NCI-H460 (cell line): ENCODE measurements at regions not wholly inside any gene's neighbourhood (a gene's known extent, or its start where the extent isn't known, plus 50 kb on each side); places are given as distances from the start of the nearest gene placed in this dataset.

Source experiments
- DNase-seq: peaks from one replicate; pipeline ENCODE4 v3.0.0-alpha.2; 2016; ENCODE audit warnings: low read depth; ENCODE audit errors: extremely low read depth

- no peak for DNase-seq
These were observed 189.6 kb upstream of the THBS1 start for GRCh38 chr15:39391230-39391629.

- no peak for DNase-seq
These were observed 188.3 kb upstream of the THBS1 start for GRCh38 chr15:39392469-39393047.

GRCh38 chr15:39393575-39394335 lies 187.1 kb upstream of the THBS1 start:
- no peak for DNase-seq

- no peak for DNase-seq
These were observed 186.4 kb upstream of the THBS1 start for GRCh38 chr15:39394496-39394895.

GRCh38 chr15:39396979-39397615 lies 183.8 kb upstream of the THBS1 start:
- no peak for DNase-seq

- no peak for DNase-seq
These were observed 183.0 kb upstream of the THBS1 start for GRCh38 chr15:39397883-39398282.

GRCh38 chr15:39399600-39399999 lies 181.3 kb upstream of the THBS1 start:
- DNase-seq, result no peak

- DNase-seq, result no peak
These were observed 180.9 kb upstream of the THBS1 start for GRCh38 chr15:39400002-39400401.

GRCh38 chr15:39400821-39401550 lies 179.9 kb upstream of the THBS1 start:
- no peak for DNase-seq

- no peak for DNase-seq
These were observed 177.2 kb upstream of the THBS1 start for GRCh38 chr15:39403640-39404117.

GRCh38 chr15:39404767-39405181 lies 176.1 kb upstream of the THBS1 start:
- peak; percentile 17 for DNase-seq

GRCh38 chr15:39406485-39406884 lies 174.4 kb upstream of the THBS1 start:
- no peak for DNase-seq

GRCh38 chr15:39407116-39407515 lies 173.8 kb upstream of the THBS1 start:
- no peak for DNase-seq

GRCh38 chr15:39409876-39410530 lies 170.9 kb upstream of the THBS1 start:
- DNase-seq, result no peak

- DNase-seq, result no peak
These were observed 169.5 kb upstream of the THBS1 start for GRCh38 chr15:39411102-39411989.

GRCh38 chr15:39413558-39413957 lies 167.3 kb upstream of the THBS1 start:
- DNase-seq, result no peak

GRCh38 chr15:39414201-39414600 lies 166.7 kb upstream of the THBS1 start:
- no peak for DNase-seq

GRCh38 chr15:39415634-39416033 lies 165.2 kb upstream of the THBS1 start:
- no peak for DNase-seq

- no peak for DNase-seq
These were observed 164.6 kb upstream of the THBS1 start for GRCh38 chr15:39416258-39416657.
